ENCODE measurements at regions not wholly inside any gene's neighbourhood (a gene's known extent, or its start where the extent isn't known, plus 50 kb on each side); places are given as distances from the start of the nearest gene placed in this dataset.

- TF ChIP-seq CTCF (IDR thresholded peaks at IDR 0.05; ENCODE audit: extremely low read depth in 1 of 2, insufficient read depth in 1 of 2, low read depth in 1 of 2, low read length in 2 of 2) (no peak), POLR2A (IDR thresholded peaks at IDR 0.05; ENCODE audit: low read depth, low read length) (no peak), POLR2AphosphoS5 (IDR thresholded peaks at IDR 0.05; ENCODE audit: insufficient read depth, low read depth, low read length) (no peak), MAX (IDR thresholded peaks at IDR 0.05; ENCODE audit: insufficient read depth, insufficient read length) (no peak)
These were observed 1009.6 kb upstream of the DDX18 start for GRCh38 chr2:116804901-116805300.
